ENCODE measurements at regions not wholly inside any gene's neighbourhood (a gene's known extent, or its start where the extent isn't known, plus 50 kb on each side); places are given as distances from the start of the nearest gene placed in this dataset.

DNA sequence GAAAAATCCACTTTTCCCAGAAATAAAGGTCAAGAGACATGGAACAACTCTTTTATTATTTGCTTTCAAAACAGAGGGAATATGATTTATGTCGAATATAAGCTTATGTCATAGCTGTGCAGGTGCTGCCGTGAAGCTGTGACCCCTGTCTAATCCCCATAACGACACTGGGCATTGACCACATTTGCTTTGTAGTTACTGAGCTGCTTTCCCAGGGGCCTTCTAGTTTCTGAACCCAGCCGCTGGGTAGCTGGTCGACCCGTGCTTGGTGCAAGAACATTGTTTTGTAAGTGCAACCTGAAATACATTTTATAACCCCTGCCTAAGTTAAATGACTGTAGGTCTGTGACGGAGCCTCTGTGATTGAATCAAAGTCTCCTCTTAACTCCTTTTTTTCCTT is 144.9 kb upstream of the HDAC9 start:
- TF ChIP-seq POLR2A (IDR thresholded peaks at IDR 0.05): no peak
- TF ChIP-seq, protein P1, sequence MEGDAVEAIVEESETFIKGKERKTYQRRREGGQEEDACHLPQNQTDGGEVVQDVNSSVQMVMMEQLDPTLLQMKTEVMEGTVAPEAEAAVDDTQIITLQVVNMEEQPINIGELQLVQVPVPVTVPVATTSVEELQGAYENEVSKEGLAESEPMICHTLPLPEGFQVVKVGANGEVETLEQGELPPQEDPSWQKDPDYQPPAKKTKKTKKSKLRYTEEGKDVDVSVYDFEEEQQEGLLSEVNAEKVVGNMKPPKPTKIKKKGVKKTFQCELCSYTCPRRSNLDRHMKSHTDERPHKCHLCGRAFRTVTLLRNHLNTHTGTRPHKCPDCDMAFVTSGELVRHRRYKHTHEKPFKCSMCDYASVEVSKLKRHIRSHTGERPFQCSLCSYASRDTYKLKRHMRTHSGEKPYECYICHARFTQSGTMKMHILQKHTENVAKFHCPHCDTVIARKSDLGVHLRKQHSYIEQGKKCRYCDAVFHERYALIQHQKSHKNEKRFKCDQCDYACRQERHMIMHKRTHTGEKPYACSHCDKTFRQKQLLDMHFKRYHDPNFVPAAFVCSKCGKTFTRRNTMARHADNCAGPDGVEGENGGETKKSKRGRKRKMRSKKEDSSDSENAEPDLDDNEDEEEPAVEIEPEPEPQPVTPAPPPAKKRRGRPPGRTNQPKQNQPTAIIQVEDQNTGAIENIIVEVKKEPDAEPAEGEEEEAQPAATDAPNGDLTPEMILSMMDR (IDR thresholded peaks at IDR 0.05): no peak
